ENCODE measurements at regions not wholly inside any gene's neighbourhood (a gene's known extent, or its start where the extent isn't known, plus 50 kb on each side); places are given as distances from the start of the nearest gene placed in this dataset.

DNA sequence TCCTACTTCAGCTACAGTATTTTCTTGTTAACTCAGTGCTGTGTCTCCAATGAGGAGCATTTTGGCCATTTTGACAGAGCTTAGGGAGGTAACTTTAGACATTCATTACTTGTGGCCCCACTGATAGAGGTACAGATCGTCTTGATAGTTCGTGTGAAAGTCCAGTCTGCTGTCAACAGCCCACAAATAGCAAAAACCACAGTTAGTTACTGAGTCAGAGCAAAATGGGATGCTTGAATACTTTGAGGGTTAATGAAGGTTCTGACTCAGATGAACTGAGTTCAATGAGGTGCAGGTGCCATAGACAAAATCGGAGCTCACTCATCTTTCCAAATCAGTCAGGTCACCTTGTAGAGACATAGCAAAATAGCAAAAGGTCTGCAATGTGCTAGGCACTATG lies 163.1 kb upstream of the TLE4 start:
- Histone ChIP-seq H2BK20ac (ENCODE audit: low read length) (no peak overlapping the region), H2BK5ac (ENCODE audit: low read depth, low read length) (no peak overlapping the region), H4K20me1 (replicated peaks in 1 of 2; ENCODE audit: control insufficient read depth in 1 of 2, insufficient read depth in 2 of 2, low read length in 2 of 2) (no peaks in the 10 kb centered on the region), H2AFZ (ENCODE audit: low read length) (no peak overlapping the region), H3K4me1 (replicated peaks in 1 of 4; ENCODE audit: control insufficient read depth in 3 of 4, insufficient read depth in 4 of 4, low read length in 3 of 4) (peaks cover 0 to 8% (median 2%) of the 10 kb centered on the region in 4 experiments; a peak in 3 of 7 replicates), H2BK120ac (replicated peaks; ENCODE audit: low read depth, low read length) (no peak overlapping the region), H3K79me1 (ENCODE audit: low read depth, low read length) (no peaks in the 10 kb centered on the region), H3K9me3 (ENCODE audit: insufficient read depth in 2 of 2, low read depth in 1 of 2, low read length in 1 of 2) (no peaks in the 10 kb centered on the region), H3K23me2 (ENCODE audit: low read depth, low read length) (no peaks in the 10 kb centered on the region), H3K23ac (ENCODE audit: insufficient read length) (no peak overlapping the region), H3K27ac (ENCODE audit: low read depth, low read length) (no peak overlapping the region), H3K79me2 (ENCODE audit: control insufficient read depth in 1 of 2, insufficient read depth in 2 of 2, low read length in 2 of 2) (no peaks in the 10 kb centered on the region), H3K9ac (replicated peaks in 1 of 4; ENCODE audit: extremely low read depth in 1 of 4, low read depth in 3 of 4, low read length in 3 of 4) (no peak overlapping the region), H2AK5ac (ENCODE audit: low read depth, low read length) (no peak overlapping the region), H4K5ac (ENCODE audit: insufficient read length, low read depth, low read length) (no peak overlapping the region), H3K27me3 (replicated peaks in 1 of 4; ENCODE audit: control insufficient read depth in 3 of 4, extremely low read depth in 1 of 4, insufficient read depth in 3 of 4, low read length in 3 of 4) (no peaks in the 10 kb centered on the region), H3K36me3 (ENCODE audit: control insufficient read depth in 2 of 4, insufficient read depth in 4 of 4, low read length in 3 of 4) (no peaks in the 10 kb centered on the region), H4K8ac (ENCODE audit: extremely low read depth, insufficient read depth, low read length) (no peak overlapping the region), H2BK15ac (ENCODE audit: low read length) (no peak overlapping the region), H2BK12ac (ENCODE audit: low read depth, low read length) (no peak overlapping the region), H3K18ac (ENCODE audit: extremely low read depth, low read length) (no peak overlapping the region), H3K56ac (replicated peaks; ENCODE audit: insufficient read length, low read depth, low read length) (no peak overlapping the region), H3K4me3 (ENCODE audit: extremely low read depth in 1 of 4, insufficient read depth in 2 of 4, low read depth in 3 of 4, low read length in 4 of 4) (no peak overlapping the region), H3K4ac (replicated peaks; ENCODE audit: insufficient read length, low read depth, low read length) (no peak overlapping the region), H4K91ac (replicated peaks; ENCODE audit: insufficient read length, low read length) (no peak overlapping the region), H3K14ac (ENCODE audit: insufficient read length) (no peak overlapping the region), H3K4me2 (ENCODE audit: insufficient read depth in 1 of 2, low read depth in 2 of 2, low read length in 2 of 2) (no peak overlapping the region)
- DNase-seq (ENCODE audit: low read depth in 1 of 2, low spot score in 2 of 2): no peak
- 77% methylated on average over 3 of the region's 3 CpGs; no CpG with 5 or more reads in 1 of the 2 experiments for WGBS, 2 experiments (ENCODE audit: extremely low coverage in 1 of 2, insufficient coverage in 1 of 2, insufficient read length in 1 of 2, insufficient replicate concordance in 2 of 2, low coverage in 1 of 2, low lambda C conversion rate in 2 of 2, missing lambda C conversion rate in 1 of 2)
- POLR2A ChIA-PET (ENCODE audit: partially characterized antibody): no interaction called here
- CTCF ChIA-PET (ENCODE audit: partially characterized antibody): interaction anchor here (0.8 to 2.9 kb wide), 4 partner anchors 10 to 49 kb away, joined by 3 to 10 read pairs (median 3); no protein-coding TSS in a partner anchor
- FAIRE-seq: no peak
- TF ChIP-seq FOSL1 (IDR thresholded peaks at IDR 0.05; ENCODE audit: insufficient read depth, low read depth, low read length) (no peak), CHD1 (IDR thresholded peaks at IDR 0.05; ENCODE audit: low read depth, low read length) (no peak), MAFK (IDR thresholded peaks at IDR 0.05; ENCODE audit: low read depth, low read length) (no peak), SIN3A (conservative IDR thresholded peaks at IDR 0.05 in 1 of 2, IDR thresholded peaks at IDR 0.05 in 1 of 2; ENCODE audit: low read depth in 1 of 2, low read length in 2 of 2) (no peak), SP4 (IDR thresholded peaks at IDR 0.05; ENCODE audit: low read length) (no peak), RXRA (IDR thresholded peaks at IDR 0.05; ENCODE audit: insufficient read depth, low read depth, low read length) (no peak), SP2 (IDR thresholded peaks at IDR 0.05; ENCODE audit: low read length) (no peak)
